HUES6 (cell line): ENCODE measurements at regions not wholly inside any gene's neighbourhood (a gene's known extent, or its start where the extent isn't known, plus 50 kb on each side); places are given as distances from the start of the nearest gene placed in this dataset.

Experiments
- H3K27ac ChIP-seq: 2 replicates; pipeline ENCODE4 v1.7.0; 2013; ENCODE audit warnings: low read depth, mild to moderate bottlenecking, low read length, inconsistent platforms
- H3K27me3 ChIP-seq: 2 replicates; pipeline ENCODE4 v1.6.1; 2013; ENCODE audit warnings: low read length; ENCODE audit not compliant: control insufficient read depth, insufficient read depth
- H3K36me3 ChIP-seq: 2 replicates; pipeline ENCODE4 v1.6.1; 2013; ENCODE audit warnings: low read length; ENCODE audit not compliant: control insufficient read depth, insufficient read depth
- H3K4me1 ChIP-seq: 2 replicates; pipeline ENCODE4 v1.6.1; 2013; ENCODE audit warnings: low read length; ENCODE audit not compliant: control insufficient read depth, insufficient read depth
- H3K4me3 ChIP-seq: 2 replicates; pipeline ENCODE4 v1.5.1; 2013; ENCODE audit warnings: low read depth, low read length
- H3K9ac ChIP-seq: one replicate; pipeline ENCODE4 v1.6.1; 2013; ENCODE audit warnings: mild to moderate bottlenecking, low read length
- H3K9me3 ChIP-seq: 2 replicates; pipeline ENCODE4 v1.6.1; 2013; ENCODE audit warnings: low read depth, low read length; ENCODE audit not compliant: control insufficient read depth, insufficient read depth

DNA sequence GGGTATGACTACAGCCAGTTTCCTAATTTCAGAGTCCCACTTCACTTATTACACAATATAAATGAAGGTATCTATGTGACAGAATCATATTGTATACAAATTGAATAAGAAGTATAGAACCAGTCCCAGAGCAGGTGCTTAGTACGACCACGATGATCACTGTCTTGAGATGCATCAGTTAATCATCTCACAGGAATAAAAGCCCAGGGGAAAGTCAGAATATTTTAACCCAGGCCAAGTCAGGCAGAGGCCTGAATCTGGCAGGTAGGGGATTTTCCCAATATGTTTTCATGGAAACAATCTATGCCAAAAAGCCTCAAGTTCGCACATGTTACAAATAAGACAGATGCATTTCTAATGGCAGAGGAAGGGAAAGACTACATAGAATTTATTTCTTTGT lies 758.4 kb downstream of the BCL11B start:
- Histone ChIP-seq H3K36me3 (no peaks in the 10 kb centered on the region), H3K4me1 (peaks cover 13% of the 10 kb centered on the region), H3K27me3 (no peaks in the 10 kb centered on the region), H3K9me3 (no peaks in the 10 kb centered on the region), H3K27ac (no peak overlapping the region), H3K4me3 (no peak overlapping the region), H3K9ac (no peak overlapping the region)

DNA sequence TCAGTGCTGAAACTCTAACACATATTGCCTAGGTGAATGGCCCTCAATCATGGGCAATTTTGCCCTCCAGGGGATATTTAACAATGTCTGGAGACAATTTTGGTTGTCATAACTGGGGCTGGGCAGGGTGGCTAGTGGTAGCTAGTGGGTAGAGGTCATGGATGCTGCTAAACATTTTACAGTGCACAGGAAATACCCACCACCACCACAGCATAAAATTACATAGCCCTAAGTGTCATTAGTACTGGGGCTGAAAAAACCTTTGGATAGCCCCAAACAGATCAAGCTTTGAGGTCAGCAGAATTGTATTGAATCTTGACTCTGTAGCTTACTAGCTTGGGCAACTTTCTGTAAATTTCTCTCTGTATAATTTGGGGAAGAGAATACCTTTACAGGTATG lies 758.0 kb downstream of the BCL11B start:
- Histone ChIP-seq H3K27ac (no peak overlapping the region), H3K4me3 (no peak overlapping the region), H3K27me3 (no peaks in the 10 kb centered on the region), H3K36me3 (no peaks in the 10 kb centered on the region), H3K4me1 (peaks cover 13% of the 10 kb centered on the region), H3K9ac (no peak overlapping the region), H3K9me3 (no peaks in the 10 kb centered on the region)

DNA sequence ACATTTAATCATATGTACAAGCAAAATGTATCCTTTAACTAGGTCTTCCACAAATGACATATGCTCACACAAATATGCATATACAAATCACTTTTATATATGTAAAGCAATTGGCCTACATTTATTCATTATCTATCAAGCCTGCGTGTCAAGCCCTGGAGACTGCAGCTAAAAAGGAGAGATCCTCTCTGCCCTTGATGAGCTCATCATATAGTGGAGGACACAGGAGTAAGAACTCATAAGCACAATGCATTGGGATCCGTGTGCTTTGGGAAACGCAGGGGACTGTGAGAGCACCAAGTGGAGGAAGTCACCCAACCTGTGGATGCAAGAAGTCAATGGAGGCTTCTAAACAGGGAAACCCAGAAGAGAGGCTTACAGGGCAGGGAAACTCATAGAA lies 735.7 kb downstream of the BCL11B start:
- Histone ChIP-seq H3K4me1 (no peaks in the 10 kb centered on the region), H3K4me3 (no peak overlapping the region), H3K27me3 (no peaks in the 10 kb centered on the region), H3K9me3 (no peaks in the 10 kb centered on the region), H3K36me3 (no peaks in the 10 kb centered on the region), H3K27ac (no peak overlapping the region), H3K9ac (no peak overlapping the region)

DNA sequence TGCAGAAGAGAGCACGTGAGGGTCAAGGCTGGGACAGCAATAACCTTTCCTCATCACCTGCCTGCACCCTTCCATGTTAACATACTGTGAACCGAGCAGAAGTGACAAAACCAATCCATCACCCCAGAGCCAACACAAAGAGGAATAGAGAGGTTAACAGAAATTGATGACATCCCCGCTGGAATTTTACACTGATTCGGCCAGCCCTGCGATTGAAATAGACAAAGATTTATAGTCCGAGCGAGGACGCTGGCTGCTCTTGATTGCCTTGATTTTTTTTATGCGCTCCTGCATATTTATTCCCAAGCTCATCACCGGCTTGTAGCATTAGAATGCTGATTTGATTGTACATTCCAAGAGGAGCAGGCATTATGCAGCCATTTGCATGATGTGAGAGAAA lies 729.7 kb downstream of the BCL11B start:
- Histone ChIP-seq H3K9me3 (no peaks in the 10 kb centered on the region), H3K4me1 (no peaks in the 10 kb centered on the region), H3K36me3 (no peaks in the 10 kb centered on the region), H3K27ac (no peak overlapping the region), H3K4me3 (no peak overlapping the region), H3K27me3 (no peaks in the 10 kb centered on the region), H3K9ac (no peak overlapping the region)

DNA sequence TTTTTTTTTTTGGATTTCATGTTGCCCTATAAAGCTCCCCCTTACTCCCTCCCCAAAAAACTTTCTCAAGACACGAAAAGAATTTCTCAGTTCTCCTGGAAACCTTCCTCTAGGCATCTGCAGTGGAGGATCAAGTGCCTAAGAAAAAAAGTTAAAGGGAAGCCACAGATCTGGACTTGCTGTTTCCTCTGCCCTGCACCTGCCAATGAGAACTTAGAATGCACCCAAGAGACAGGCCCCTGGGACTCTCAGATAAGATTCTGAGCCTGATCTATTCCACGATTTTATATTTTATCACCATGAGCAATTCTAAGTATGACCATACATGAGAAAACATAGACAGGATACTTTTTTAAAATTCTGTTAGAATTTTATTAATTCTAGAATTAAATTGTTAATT lies 728.9 kb downstream of the BCL11B start:
- Histone ChIP-seq H3K4me1 (no peaks in the 10 kb centered on the region), H3K4me3 (no peak overlapping the region), H3K9ac (no peak overlapping the region)

DNA sequence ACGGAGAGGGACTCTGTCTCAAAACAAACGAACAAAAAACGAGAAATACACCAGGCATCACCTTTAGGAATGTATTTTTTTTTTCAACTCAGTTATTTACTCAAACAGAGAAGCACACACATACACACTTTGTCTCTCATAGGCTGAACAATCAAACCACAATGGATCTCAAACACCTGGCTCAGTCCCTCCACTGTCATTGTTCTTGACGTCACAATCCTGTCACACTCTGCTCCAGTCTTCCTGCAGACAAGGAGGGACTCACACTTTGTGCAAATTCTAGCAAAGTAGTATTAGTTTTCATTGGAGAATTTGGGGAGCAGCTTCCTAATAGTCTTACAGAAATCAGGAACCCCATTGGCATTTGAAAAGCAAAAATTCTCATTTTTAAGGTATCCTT lies 727.8 kb downstream of the BCL11B start:
- no peaks in the 10 kb centered on the region for H3K27me3 ChIP-seq
- H3K4me1 ChIP-seq: no peaks in the 10 kb centered on the region
- no peak overlapping the region for H3K27ac ChIP-seq
- no peaks in the 10 kb centered on the region for H3K36me3 ChIP-seq
- H3K9me3 ChIP-seq: no peaks in the 10 kb centered on the region
- H3K4me3 ChIP-seq: no peak overlapping the region
- no peak overlapping the region for H3K9ac ChIP-seq

More for the DNA sequence above, 728.9 kb downstream of the BCL11B start:
- Histone ChIP-seq H3K27ac (no peak overlapping the region), H3K27me3 (no peaks in the 10 kb centered on the region), H3K36me3 (no peaks in the 10 kb centered on the region), H3K9me3 (no peaks in the 10 kb centered on the region)

DNA sequence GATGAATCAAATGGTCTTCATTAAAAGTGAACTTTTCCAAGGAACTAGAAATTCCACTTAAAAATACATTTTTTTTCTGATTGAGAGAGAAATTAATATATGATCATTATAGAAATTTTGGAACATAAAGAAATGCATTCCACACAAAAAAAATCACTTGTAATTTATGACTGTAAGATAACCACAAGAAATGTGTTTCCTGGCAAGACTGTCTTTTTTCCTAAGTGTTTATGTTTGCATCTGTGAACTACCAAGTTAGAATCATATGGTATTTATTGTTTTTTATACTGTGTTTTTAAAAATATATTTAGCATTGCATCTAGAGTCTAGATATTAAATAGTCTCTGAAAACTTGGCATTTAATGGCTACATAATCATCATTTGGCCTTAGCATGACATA lies 726.8 kb downstream of the BCL11B start:
- H3K4me3 ChIP-seq: no peak overlapping the region
- no peaks in the 10 kb centered on the region for H3K27me3 ChIP-seq
- no peak overlapping the region for H3K9ac ChIP-seq
- H3K27ac ChIP-seq: no peak overlapping the region
- H3K36me3 ChIP-seq: no peaks in the 10 kb centered on the region
- no peaks in the 10 kb centered on the region for H3K4me1 ChIP-seq
- no peaks in the 10 kb centered on the region for H3K9me3 ChIP-seq

DNA sequence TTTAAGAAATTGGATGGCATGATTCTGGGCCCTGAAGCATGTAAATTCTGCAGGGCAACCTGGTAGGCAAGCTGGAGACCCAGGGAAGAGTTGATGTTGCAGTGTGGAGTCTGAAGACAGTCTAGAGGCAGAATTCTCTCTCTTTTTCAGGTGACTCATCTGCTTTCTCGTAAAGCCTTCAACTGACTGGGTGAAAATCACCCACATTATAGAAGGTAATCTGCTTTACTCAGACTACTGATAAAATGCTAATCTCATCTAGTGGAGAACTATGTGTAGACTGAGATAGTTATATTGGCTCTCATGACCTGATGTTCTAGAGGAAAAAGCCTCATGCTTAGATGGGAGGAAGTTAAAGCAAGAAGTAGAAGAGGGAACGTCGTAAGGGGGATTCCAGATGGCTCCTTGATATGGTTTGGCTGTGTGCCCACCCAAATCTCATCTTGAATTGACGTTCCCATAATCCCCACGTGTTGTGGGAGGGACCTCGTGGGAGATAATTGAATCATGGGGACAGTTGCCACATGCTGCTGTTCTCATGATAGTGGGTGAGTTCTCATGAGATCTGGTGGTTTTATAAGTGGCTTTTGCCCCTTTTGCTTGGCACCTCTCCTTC lies 723.8 kb downstream of the BCL11B start:
- Histone ChIP-seq H3K4me3 (no peak overlapping the region), H3K27ac (no peak overlapping the region), H3K36me3 (no peaks in the 10 kb centered on the region), H3K27me3 (no peaks in the 10 kb centered on the region), H3K4me1 (no peaks in the 10 kb centered on the region), H3K9ac (no peak overlapping the region), H3K9me3 (no peaks in the 10 kb centered on the region)

DNA sequence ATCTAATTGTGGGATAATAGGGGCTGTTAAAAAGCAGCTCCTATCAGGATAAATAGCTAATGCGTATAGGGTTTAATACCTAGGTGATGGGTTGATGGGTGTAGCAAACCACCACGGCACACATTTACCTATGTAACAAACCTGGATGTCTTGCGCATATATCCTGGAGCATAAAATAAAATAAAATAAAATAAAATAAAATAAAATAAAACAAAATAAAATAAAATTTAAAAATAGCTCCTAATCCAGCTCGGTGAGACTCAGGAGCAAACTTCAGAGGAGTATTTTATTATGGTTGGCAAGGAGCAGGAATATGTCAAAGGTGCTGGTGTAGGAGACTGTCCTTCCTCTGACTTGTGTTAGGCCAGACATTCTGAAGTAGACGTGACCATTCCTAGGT lies 721.0 kb downstream of the BCL11B start:
- Histone ChIP-seq H3K4me1 (no peaks in the 10 kb centered on the region), H3K27ac (no peak overlapping the region), H3K9me3 (no peaks in the 10 kb centered on the region; the same call in 1 of the 2 replicates), H3K9ac (no peak overlapping the region), H3K4me3 (no peak overlapping the region), H3K36me3 (no peaks in the 10 kb centered on the region), H3K27me3 (no peaks in the 10 kb centered on the region)

DNA sequence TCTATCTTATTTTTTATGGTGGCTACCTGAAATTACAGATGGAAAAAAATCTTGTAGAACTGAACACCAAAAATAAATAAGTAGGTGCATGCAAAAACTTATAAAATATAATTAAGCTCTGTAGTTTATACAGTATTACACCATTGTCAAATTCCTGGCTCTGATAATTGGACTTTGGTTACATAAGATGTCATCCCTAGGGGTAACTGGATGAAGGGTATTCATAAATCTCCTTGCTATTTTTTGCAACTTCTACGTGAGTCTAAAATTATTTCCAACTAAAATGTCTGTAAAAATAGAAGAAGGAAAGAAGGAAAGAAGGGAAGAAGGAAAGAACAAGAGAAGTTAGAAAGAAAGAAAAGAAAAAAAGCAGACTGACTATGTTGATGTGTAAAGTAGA lies 716.6 kb downstream of the BCL11B start:
- Histone ChIP-seq H3K27me3 (no peaks in the 10 kb centered on the region), H3K4me1 (no peaks in the 10 kb centered on the region), H3K9me3 (no peaks in the 10 kb centered on the region; the same call in 1 of the 2 replicates), H3K27ac (no peak overlapping the region), H3K36me3 (no peaks in the 10 kb centered on the region), H3K9ac (no peak overlapping the region), H3K4me3 (no peak overlapping the region)

DNA sequence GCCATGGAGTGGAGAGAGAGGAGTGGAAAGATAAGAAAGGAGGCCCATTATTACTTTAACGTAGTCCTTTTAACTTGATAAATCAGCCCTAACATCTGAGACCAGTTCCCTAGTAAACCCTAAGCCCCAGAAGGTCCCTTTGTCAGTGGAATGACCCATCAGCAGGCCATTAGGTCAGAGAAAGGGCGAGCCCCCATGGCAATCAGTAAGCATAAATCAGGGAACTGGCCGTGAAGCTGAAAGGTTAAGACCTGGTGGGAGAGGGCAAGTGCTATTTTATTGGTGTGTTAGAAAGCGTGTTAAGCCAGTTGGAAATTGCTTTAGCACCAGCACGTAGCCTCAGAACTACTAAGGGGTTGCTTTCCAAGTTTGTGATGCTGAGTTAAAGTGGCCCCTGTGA lies 708.0 kb downstream of the BCL11B start:
- Histone ChIP-seq H3K4me3 (no peak overlapping the region), H3K27me3 (no peaks in the 10 kb centered on the region), H3K36me3 (no peaks in the 10 kb centered on the region)

DNA sequence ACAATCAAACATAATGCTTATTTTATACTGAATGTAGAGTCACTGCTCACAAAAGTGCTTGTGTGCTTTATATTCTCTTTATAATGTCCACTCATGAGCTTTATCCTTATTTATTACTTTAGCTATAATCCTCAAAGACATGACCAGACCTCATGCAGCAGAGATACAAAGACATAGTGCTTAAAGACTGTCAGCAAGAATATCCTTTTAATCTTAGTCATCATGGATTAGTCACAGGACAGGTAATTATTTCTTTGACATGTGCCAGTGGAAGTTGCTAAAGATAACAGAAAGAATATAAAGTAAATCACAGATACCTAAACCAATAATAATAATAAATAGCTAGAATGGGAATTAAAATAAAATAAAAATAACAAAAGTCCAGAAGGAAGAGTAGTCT lies 707.5 kb downstream of the BCL11B start:
- H3K27me3 ChIP-seq: no peaks in the 10 kb centered on the region
- no peak overlapping the region for H3K9ac ChIP-seq

More for the DNA sequence above, 708.0 kb downstream of the BCL11B start:
- Histone ChIP-seq H3K9ac (no peak overlapping the region), H3K4me1 (no peaks in the 10 kb centered on the region), H3K9me3 (peaks cover 3% of the 10 kb centered on the region; the same call in 1 of the 2 replicates), H3K27ac (no peak overlapping the region)

More for the DNA sequence above, 707.5 kb downstream of the BCL11B start:
- no peak overlapping the region for H3K4me3 ChIP-seq
- H3K9me3 ChIP-seq: peaks cover 3% of the 10 kb centered on the region; the same call in 1 of the 2 replicates
- H3K4me1 ChIP-seq: no peaks in the 10 kb centered on the region
- H3K36me3 ChIP-seq: no peaks in the 10 kb centered on the region
- H3K27ac ChIP-seq: no peak overlapping the region
